ENCODE measurements at regions not wholly inside any gene's neighbourhood (a gene's known extent, or its start where the extent isn't known, plus 50 kb on each side); places are given as distances from the start of the nearest gene placed in this dataset.

DNA sequence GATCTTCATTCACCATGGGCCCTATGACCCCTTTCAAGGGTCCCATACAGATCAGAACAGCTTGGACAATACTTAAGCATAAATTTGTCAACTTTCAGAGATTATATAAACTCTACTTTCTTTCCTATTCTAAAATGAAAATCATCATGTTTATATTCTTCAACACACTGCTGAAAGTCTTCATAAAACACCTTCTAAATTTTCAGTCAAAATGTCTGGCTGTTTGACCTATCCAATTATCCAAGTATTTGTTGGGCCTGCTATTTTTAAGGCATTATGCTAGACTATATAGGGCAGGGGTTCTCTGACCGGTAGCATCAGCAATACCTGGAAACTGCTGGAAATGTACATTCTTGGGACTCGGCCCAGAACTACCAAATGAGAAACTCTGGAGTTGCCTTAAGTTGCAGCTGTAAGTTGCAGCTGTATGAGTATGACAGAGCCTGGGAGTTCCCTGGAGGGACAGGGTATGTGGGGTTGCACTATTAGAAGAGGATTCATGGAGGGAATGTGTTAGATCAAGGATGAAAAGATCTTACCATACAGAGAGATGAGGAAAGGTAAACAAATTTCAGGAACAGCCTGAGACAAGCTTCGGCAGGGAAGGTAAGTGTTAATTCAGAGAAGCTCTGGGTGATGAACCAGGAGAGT is 293.0 kb downstream of the ADGB start:
- intact Hi-C loops (cut with micrococcal nuclease; ENCODE audit: unreplicated experiment), result no loop called here
- Histone ChIP-seq H3F3A (ENCODE audit: insufficient read depth, low read depth) (no peaks in the 10 kb centered on the region), H3K36me3 (ENCODE audit: low read depth) (no peaks in the 10 kb centered on the region), H3K4me1 (replicated peaks; ENCODE audit: insufficient read depth) (peaks cover 8% of the 10 kb centered on the region; the same call in 1 of the 2 replicates), H4K20me1 (ENCODE audit: insufficient read depth) (no peaks in the 10 kb centered on the region), H3K4me2 (no peak overlapping the region), H3K9me3 (ENCODE audit: insufficient read depth, low read depth) (no peaks in the 10 kb centered on the region), H3K27me3 (ENCODE audit: insufficient read depth, low read depth) (no peaks in the 10 kb centered on the region), H3K9me2 (ENCODE audit: insufficient read depth) (no peaks in the 10 kb centered on the region), H2AFZ (0 out of 2 replicates have a peak overlapping the region, but pooled peaks have one; percentile 33), H3K4me3 (no peak overlapping the region), H3K79me2 (ENCODE audit: low read depth) (no peaks in the 10 kb centered on the region), H3K27ac (no peak overlapping the region)
- no peak for DNase-seq
- ChIA-PET POLR2A (ENCODE audit: unreplicated experiment) (no interaction called here), CTCF (no interaction called here)
- TF ChIP-seq, protein P1, sequence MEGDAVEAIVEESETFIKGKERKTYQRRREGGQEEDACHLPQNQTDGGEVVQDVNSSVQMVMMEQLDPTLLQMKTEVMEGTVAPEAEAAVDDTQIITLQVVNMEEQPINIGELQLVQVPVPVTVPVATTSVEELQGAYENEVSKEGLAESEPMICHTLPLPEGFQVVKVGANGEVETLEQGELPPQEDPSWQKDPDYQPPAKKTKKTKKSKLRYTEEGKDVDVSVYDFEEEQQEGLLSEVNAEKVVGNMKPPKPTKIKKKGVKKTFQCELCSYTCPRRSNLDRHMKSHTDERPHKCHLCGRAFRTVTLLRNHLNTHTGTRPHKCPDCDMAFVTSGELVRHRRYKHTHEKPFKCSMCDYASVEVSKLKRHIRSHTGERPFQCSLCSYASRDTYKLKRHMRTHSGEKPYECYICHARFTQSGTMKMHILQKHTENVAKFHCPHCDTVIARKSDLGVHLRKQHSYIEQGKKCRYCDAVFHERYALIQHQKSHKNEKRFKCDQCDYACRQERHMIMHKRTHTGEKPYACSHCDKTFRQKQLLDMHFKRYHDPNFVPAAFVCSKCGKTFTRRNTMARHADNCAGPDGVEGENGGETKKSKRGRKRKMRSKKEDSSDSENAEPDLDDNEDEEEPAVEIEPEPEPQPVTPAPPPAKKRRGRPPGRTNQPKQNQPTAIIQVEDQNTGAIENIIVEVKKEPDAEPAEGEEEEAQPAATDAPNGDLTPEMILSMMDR (conservative IDR thresholded peaks at IDR 0.05), result no peak
- TF ChIP-seq EZH2 (IDR thresholded peaks at IDR 0.05; ENCODE audit: low read depth), result no peak
- no TSS peak for BruUV-seq (replicated peaks)

DNA sequence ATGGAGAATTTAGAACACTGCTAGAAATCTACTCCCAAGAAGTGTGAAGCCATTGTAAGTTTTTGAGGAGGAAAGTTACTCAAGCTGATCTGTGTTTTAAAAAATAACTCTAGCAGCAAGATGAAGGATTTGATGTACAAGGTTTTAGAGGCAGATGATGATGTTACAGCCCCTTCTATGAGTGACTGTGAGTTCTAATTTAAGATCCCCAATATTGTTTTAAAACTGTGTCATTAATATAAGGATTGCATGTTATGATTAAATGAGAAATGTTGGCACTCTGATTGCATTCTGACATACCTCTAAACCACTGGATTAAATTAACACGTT is 293.5 kb downstream of the ADGB start:
- H3K36me3 ChIP-seq (ENCODE audit: low read depth), result no peaks in the 10 kb centered on the region
- no peaks in the 10 kb centered on the region for H4K20me1 ChIP-seq (ENCODE audit: insufficient read depth)
- intact Hi-C loops (cut with micrococcal nuclease; ENCODE audit: unreplicated experiment), result no loop called here
- 0 out of 2 replicates have a peak overlapping the region, but pooled peaks have one; percentile 33 for H2AFZ ChIP-seq
- H3K27me3 ChIP-seq (ENCODE audit: insufficient read depth, low read depth), result no peaks in the 10 kb centered on the region
- no peaks in the 10 kb centered on the region for H3K9me3 ChIP-seq (ENCODE audit: insufficient read depth, low read depth)
- H3K4me2 ChIP-seq, result no peak overlapping the region
- no peaks in the 10 kb centered on the region for H3F3A ChIP-seq (ENCODE audit: insufficient read depth, low read depth)
- H3K27ac ChIP-seq, result no peak overlapping the region
- TF ChIP-seq, protein P1 (conservative IDR thresholded peaks at IDR 0.05), result no peak
- TF ChIP-seq EZH2 (IDR thresholded peaks at IDR 0.05; ENCODE audit: low read depth), result no peak
- no TSS peak for BruUV-seq (replicated peaks)
- H3K79me2 ChIP-seq (ENCODE audit: low read depth), result no peaks in the 10 kb centered on the region
- POLR2A ChIA-PET (ENCODE audit: unreplicated experiment), result no interaction called here
- peaks cover 8% of the 10 kb centered on the region; the same call in 1 of the 2 replicates for H3K4me1 ChIP-seq (replicated peaks; ENCODE audit: insufficient read depth)
- CTCF ChIA-PET, result no interaction called here
- H3K9me2 ChIP-seq (ENCODE audit: insufficient read depth), result no peaks in the 10 kb centered on the region
- no peak for DNase-seq
- no peak overlapping the region for H3K4me3 ChIP-seq

DNA sequence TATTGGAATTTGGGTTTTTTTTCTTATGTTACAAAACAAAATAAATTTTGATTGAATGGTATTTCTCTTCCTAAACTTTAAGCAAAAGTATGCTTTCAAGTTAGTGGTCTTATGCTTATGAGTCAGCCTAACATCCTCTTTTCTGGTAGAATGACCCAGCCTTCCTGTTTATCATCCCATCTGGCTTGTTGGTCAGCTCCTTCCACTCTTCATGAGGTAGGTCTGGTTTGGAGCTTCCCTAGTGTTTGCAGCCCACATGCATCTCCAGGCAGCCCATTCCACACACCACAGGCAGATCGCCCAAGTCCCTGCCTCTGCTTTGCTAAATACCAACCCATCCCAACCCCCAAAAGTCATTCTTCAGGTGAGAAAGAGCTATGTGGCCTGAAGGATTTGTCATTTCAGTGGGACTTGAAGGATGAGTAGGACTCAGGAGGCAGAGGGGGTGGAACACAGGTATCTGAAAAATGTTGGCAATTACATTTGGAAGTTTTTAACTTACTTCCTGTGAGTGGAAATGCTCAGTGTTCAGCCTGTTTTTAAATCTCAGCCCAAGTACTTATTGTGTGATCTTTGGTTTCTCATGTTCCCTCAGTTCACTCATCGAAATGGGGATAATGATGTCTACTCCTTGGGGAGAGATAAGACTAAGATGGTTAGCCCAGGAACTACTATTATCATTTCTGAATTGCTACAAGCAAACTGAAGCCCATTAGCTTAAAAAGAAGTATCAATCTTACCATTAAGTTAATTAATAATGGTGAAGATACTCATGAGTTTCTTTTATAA is 294.0 kb downstream of the ADGB start:
- no peaks in the 10 kb centered on the region for H3K27me3 ChIP-seq (ENCODE audit: insufficient read depth, low read depth)
- no peak overlapping the region for H2AFZ ChIP-seq
- TF ChIP-seq EZH2 (IDR thresholded peaks at IDR 0.05; ENCODE audit: low read depth), result no peak
- TF ChIP-seq, protein P1 (conservative IDR thresholded peaks at IDR 0.05), result no peak
- no peaks in the 10 kb centered on the region for H4K20me1 ChIP-seq (ENCODE audit: insufficient read depth)
- BruUV-seq (replicated peaks), result no TSS peak
- no peaks in the 10 kb centered on the region for H3K79me2 ChIP-seq (ENCODE audit: low read depth)
- POLR2A ChIA-PET (ENCODE audit: unreplicated experiment), result no interaction called here
- CTCF ChIA-PET, result no interaction called here
- H3K27ac ChIP-seq, result no peak overlapping the region
- no peak overlapping the region; the same call in 1 of the 2 replicates for H3K4me2 ChIP-seq
- no peak overlapping the region for H3K4me3 ChIP-seq
- H3K9me3 ChIP-seq (ENCODE audit: insufficient read depth, low read depth), result no peaks in the 10 kb centered on the region
- no peaks in the 10 kb centered on the region for H3K36me3 ChIP-seq (ENCODE audit: low read depth)
- intact Hi-C loops (cut with micrococcal nuclease; ENCODE audit: unreplicated experiment), result no loop called here
- H3F3A ChIP-seq (ENCODE audit: insufficient read depth, low read depth), result no peaks in the 10 kb centered on the region
- peak in 1 of 2 experiments; percentile 37 for DNase-seq
- H3K9me2 ChIP-seq (ENCODE audit: insufficient read depth), result no peaks in the 10 kb centered on the region
- peaks cover 8% of the 10 kb centered on the region; the same call in 1 of the 2 replicates for H3K4me1 ChIP-seq (replicated peaks; ENCODE audit: insufficient read depth)
